A549 (cell line): ENCODE measurements at regions not wholly inside any gene's neighbourhood (a gene's known extent, or its start where the extent isn't known, plus 50 kb on each side); places are given as distances from the start of the nearest gene placed in this dataset.

Experiments
- ATAC-seq, 2 experiments: fragments of 200-7000 bp in 1 of 2; fragments of >200 bp in 1 of 2; cut with Nextera tagmentation in 1 of 2; cut with Tn5 transposase in 1 of 2; 3 replicates each; pipeline versions ENCODE4 v1.8.0 to v1.9.1; 2018 to 2020; ENCODE audit warnings: mild to moderate bottlenecking in 1 of 2, moderate library complexity in 1 of 2
- CTCF ChIA-PET: fragments of 300-600 bp; sonication (Branson Sonifier 250); formaldehyde crosslinking; extraction: SDS; loops from one replicate; lab custom pipeline; 2021; ENCODE audit warnings: antibody characterized with exemption, inconsistent platforms; lab: Yijun Ruan, JAX
- POLR2A ChIA-PET: fragments of 350-600 bp; formaldehyde crosslinking; extraction: SDS; loops from one replicate; lab custom pipeline; 2021; ENCODE audit warnings: antibody characterized with exemption, inconsistent platforms; lab: Yijun Ruan, JAX
- DNase-seq, 2 experiments: peaks; one replicate each; pipeline versions ENCODE4 v3.0.0 to v3.0.0-alpha.2; 2011 to 2016; ENCODE audit warnings: low read depth in 1 of 2, low spot score in 1 of 2
- FAIRE-seq: peaks from 2 replicates; lab custom pipeline; 2011; peaks lifted over from hg19 to GRCh38; lab: Jason Lieb, UNC
- H3K27ac ChIP-seq, 2 experiments: fragments of >200 bp; sonication (Bioruptor Twin); formaldehyde crosslinking; 3 replicates each; pipeline ENCODE4 v1.5.1; 2016 to 2017
- H3K4me1 ChIP-seq: fragments of >200 bp; sonication (Bioruptor Twin); formaldehyde crosslinking; 3 replicates; pipeline ENCODE4 v1.6.1; 2016
- H3K4me2 ChIP-seq: fragments of >200 bp; sonication (Bioruptor Twin); formaldehyde crosslinking; 3 replicates; pipeline ENCODE4 v1.6.1; 2016
- H3K4me3 ChIP-seq: fragments of >200 bp; sonication (Bioruptor Twin); formaldehyde crosslinking; 3 replicates; pipeline ENCODE4 v1.5.1; 2016
- H3K9me3 ChIP-seq: fragments of >200 bp; sonication (Bioruptor Twin); formaldehyde crosslinking; 3 replicates; pipeline ENCODE4 v1.6.1; 2016
- ATOH8 ChIP-seq: fragments of 250-450 bp; sonication (Bioruptor Pico); IDR thresholded peaks from 2 replicates; pipeline ENCODE4 v1.5.0; 2020; ENCODE audit warnings: low read depth, mild to moderate bottlenecking, moderate library complexity
- CBX2 ChIP-seq: fragments of 200-600 bp; sonication (generic); IDR thresholded peaks from 2 replicates; pipeline ENCODE4 v1.6.1; 2016; ENCODE audit warnings: low read depth, mild to moderate bottlenecking, borderline replicate concordance
- CBX8 ChIP-seq: fragments of 200-600 bp; sonication (generic); IDR thresholded peaks from 2 replicates; pipeline ENCODE4 v1.6.1; 2016
- CEBPB ChIP-seq, 2 experiments: fragments of >200 bp in 1 of 2; sonication (Bioruptor Twin) in 1 of 2; formaldehyde crosslinking in 1 of 2; IDR thresholded peaks; 2 replicates each; pipeline ENCODE4 v1.6.1; 2012 to 2016
- CHD2 ChIP-seq: fragments of 150-350 bp; IDR thresholded peaks from 2 replicates; pipeline ENCODE4 v1.6.1; 2014; ENCODE audit warnings: low read length; ENCODE audit not compliant: partially characterized antibody
- EHF ChIP-seq: fragments of 250-450 bp; sonication (Bioruptor Pico); IDR thresholded peaks from 2 replicates; pipeline ENCODE4 v1.5.0; 2020; ENCODE audit warnings: mild to moderate bottlenecking
- EHMT2 ChIP-seq: fragments of 200-600 bp; sonication (generic); IDR thresholded peaks from 2 replicates; pipeline ENCODE4 v1.6.1; 2016; ENCODE audit warnings: antibody characterized with exemption, low read depth, mild to moderate bottlenecking, moderate library complexity
- EP300 ChIP-seq, 2 experiments: fragments of >200 bp; sonication (Bioruptor Twin); formaldehyde crosslinking; IDR thresholded peaks; 2 replicates in 1 of 2; 3 replicates in 1 of 2; pipeline ENCODE4 v1.6.1; 2016 to 2017
- FOSL2 ChIP-seq, 2 experiments: fragments of 450-650 bp in 1 of 2; fragments of >200 bp in 1 of 2; sonication (Bioruptor Twin) in 1 of 2; formaldehyde crosslinking; IDR thresholded peaks; 2 replicates each; pipeline versions ENCODE4 v1.5.0 to v1.6.1; 2016 to 2020; ENCODE audit warnings: mild to moderate bottlenecking in 1 of 2, moderate library complexity in 1 of 2
- GATA3 ChIP-seq: IDR thresholded peaks from 2 replicates; pipeline ENCODE4 v1.6.1; 2012; ENCODE audit warnings: borderline replicate concordance
- HDAC2 ChIP-seq: fragments of 200-600 bp; sonication (generic); IDR thresholded peaks from 2 replicates; pipeline ENCODE4 v1.6.1; 2016
- JUN ChIP-seq, 2 experiments: fragments of >200 bp; sonication (Bioruptor Twin); formaldehyde crosslinking; IDR thresholded peaks; 2 replicates in 1 of 2; 3 replicates in 1 of 2; pipeline ENCODE4 v1.6.1; 2016 to 2017
- JUNB ChIP-seq: fragments of >200 bp; sonication (Bioruptor Twin); formaldehyde crosslinking; IDR thresholded peaks from 2 replicates; pipeline ENCODE4 v1.6.1; 2016
- MAFK ChIP-seq: fragments of 450-650 bp; IDR thresholded peaks from 2 replicates; pipeline ENCODE4 v1.6.1; 2014; ENCODE audit not compliant: partially characterized antibody
- NFE2L2 ChIP-seq: fragments of 150-350 bp; conservative IDR thresholded peaks from 2 replicates; pipeline ENCODE4 v1.6.1; 2014; ENCODE audit warnings: low read length
- PBX3 ChIP-seq: IDR thresholded peaks from 2 replicates; pipeline ENCODE4 v1.6.1; 2012
- POLR2A ChIP-seq: IDR thresholded peaks from 2 replicates; pipeline ENCODE4 v1.6.1; 2012; ENCODE audit warnings: mild to moderate bottlenecking, low read length
- RAD21 ChIP-seq, 2 experiments: fragments of >200 bp in 1 of 2; sonication (Bioruptor Twin) in 1 of 2; formaldehyde crosslinking in 1 of 2; IDR thresholded peaks in 1 of 2; conservative IDR thresholded peaks in 1 of 2; 2 replicates in 1 of 2; 3 replicates in 1 of 2; pipeline ENCODE4 v1.6.1; 2012 to 2018; ENCODE audit warnings: inconsistent platforms in 1 of 2
- RARB ChIP-seq: fragments of 250-450 bp; sonication (Bioruptor Pico); IDR thresholded peaks from 2 replicates; pipeline ENCODE4 v1.8.0; 2021; ENCODE audit warnings: mild to moderate bottlenecking, moderate library complexity
- RCOR1 ChIP-seq: fragments of 150-350 bp; IDR thresholded peaks from 2 replicates; pipeline ENCODE4 v1.6.1; 2014; ENCODE audit warnings: antibody characterized with exemption, low read length, low read depth
- USF2 ChIP-seq: fragments of 450-650 bp; IDR thresholded peaks from 2 replicates; pipeline ENCODE4 v1.6.1; 2014; ENCODE audit warnings: antibody characterized with exemption
- ZNF302 ChIP-seq: fragments of 250-450 bp; sonication (Bioruptor Pico); IDR thresholded peaks from 2 replicates; pipeline ENCODE4 v1.9.0; 2021; ENCODE audit warnings: inconsistent platforms, mild to moderate bottlenecking, moderate library complexity
- ZSCAN20 ChIP-seq: fragments of 250-450 bp; sonication (Bioruptor Pico); IDR thresholded peaks from 2 replicates; pipeline ENCODE4 v1.8.0; 2022; ENCODE audit warnings: mild to moderate bottlenecking, moderate library complexity
- WGBS: methylation state at CpG from one replicate; pipeline ENCODE4 v1.1.6; 2017; ENCODE audit errors: missing lambda C conversion rate; 5-methylcytosine and 5-hydroxymethylcytosine counted together
- TF ChIP-seq, protein P1 (sequence below): fragments of 250-450 bp; sonication (Bioruptor Pico); IDR thresholded peaks from 2 replicates; pipeline ENCODE4 v1.5.0; 2021; ENCODE audit warnings: mild to moderate bottlenecking, moderate library complexity, borderline replicate concordance
- TF ChIP-seq, protein P2 (sequence below): IDR thresholded peaks from 2 replicates; pipeline ENCODE4 v1.6.1; 2012

DNA sequence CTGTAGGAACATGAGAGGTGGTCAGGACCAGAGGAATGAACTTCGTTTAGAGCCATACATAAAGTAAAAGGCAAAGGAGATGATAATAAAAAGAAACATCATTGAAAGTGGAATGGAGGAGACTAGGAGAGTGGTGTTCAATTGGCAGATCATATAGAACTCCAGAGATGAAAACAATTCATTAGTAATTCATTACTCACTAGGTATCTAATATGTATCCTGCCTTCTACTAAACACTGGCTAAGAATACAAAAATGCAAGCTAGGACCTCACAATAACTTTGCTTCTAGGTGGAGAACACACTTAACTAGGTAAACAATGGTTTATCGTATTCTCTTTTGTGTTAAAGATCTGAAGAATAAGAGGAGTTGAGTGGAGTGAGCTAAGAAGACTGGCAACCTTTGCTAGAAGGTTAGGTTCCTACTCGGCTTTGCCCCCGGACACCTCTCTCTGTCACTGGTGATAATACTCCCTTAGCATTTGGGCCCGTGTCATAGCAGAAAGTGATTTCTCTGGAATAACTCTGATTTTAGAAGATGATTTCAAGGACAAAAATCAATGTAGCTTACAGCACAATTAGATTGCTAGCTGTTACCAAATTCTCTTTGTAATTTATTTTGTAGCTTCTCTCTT is 88.6 kb upstream of the IFNE start:
- peaks cover 100% of the 10 kb centered on the region for H3K4me1 ChIP-seq
- H3K27ac ChIP-seq: peak overlapping the region; percentile 88 to 94
- TF ChIP-seq CBX8 (no peak), HDAC2 (no peak)
- TF ChIP-seq, all 56 proteins: peak for 0
- Histone ChIP-seq H3K4me3 (peak overlapping the region; percentile 26; the same call in 2 of the 3 replicates), H3K4me2 (peak overlapping the region; percentile 95), H3K9me3 (no peaks in the 10 kb centered on the region)
- POLR2A ChIA-PET: interaction anchor here (0.7 to 3.0 kb wide), 5 partner anchors 9 to 21 kb away, joined by 3 to 20 read pairs (median 3); no protein-coding TSS in a partner anchor
- 0% methylated on average over 5 of the region's 5 CpGs for whole genome bisulfite sequencing
- CTCF ChIA-PET: interaction anchor here (1.6 to 4.3 kb wide), 3 partner anchors 12 to 218 kb away, joined by 4 to 22 read pairs (median 7); no protein-coding TSS in a partner anchor
- ATAC-seq (peak in 1 of 2 experiments; percentile 61; a peak in 3 of 6 replicates), DNase-seq (no peak), FAIRE-seq (peak; percentile 78)

DNA sequence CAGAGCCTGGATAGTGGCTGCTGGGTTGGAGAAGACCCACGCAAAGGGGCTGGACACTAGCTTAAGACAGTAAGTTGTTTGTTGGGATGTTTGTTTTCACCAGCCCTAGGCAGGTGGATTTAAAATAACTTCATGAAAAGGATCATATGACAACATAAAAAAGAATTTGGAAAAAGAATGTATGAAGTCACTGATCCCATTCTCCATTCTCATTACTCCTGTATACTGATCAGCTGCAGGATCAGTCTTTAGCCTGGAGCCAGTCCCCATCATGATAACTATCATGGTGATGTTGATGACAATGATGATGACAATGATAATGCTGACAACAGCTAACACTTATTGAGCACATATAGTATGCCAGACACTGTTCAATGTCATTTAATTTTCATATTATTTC is 92.1 kb upstream of the IFNE start:
- 100% methylated on average over 1 of the region's 1 CpG for WGBS
- Histone ChIP-seq H3K9me3 (no peaks in the 10 kb centered on the region), H3K4me2 (peak overlapping the region; percentile 96; the same call in 1 of the 3 replicates), H3K4me3 (no peak overlapping the region), H3K27ac (peak overlapping the region; percentile 14 to 75; a peak in 5 of 6 replicates), H3K4me1 (peaks cover 95% of the 10 kb centered on the region)
- ChIA-PET POLR2A (interaction anchor here (1.7 kb wide), 1 partner anchor 15 kb away, joined by 7 read pairs; no protein-coding TSS in a partner anchor), CTCF (interaction anchor here (3.1 to 4.3 kb wide), 2 partner anchors 10 to 15 kb away, joined by 14 to 22 read pairs; no protein-coding TSS in a partner anchor)
- DNase-seq (no peak), ATAC-seq (no peak), FAIRE-seq (no peak)
- TF ChIP-seq CBX2 (no peak), POLR2A (no peak), RCOR1 (no peak), EHF (CRISPR knock-in tag) (no peak), ATOH8 (no peak)
- TF ChIP-seq, protein P1, sequence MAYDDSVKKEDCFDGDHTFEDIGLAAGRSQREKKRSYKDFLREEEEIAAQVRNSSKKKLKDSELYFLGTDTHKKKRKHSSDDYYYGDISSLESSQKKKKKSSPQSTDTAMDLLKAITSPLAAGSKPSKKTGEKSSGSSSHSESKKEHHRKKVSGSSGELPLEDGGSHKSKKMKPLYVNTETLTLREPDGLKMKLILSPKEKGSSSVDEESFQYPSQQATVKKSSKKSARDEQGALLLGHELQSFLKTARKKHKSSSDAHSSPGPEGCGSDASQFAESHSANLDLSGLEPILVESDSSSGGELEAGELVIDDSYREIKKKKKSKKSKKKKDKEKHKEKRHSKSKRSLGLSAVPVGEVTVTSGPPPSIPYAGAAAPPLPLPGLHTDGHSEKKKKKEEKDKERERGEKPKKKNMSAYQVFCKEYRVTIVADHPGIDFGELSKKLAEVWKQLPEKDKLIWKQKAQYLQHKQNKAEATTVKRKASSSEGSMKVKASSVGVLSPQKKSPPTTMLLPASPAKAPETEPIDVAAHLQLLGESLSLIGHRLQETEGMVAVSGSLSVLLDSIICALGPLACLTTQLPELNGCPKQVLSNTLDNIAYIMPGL (CRISPR knock-in tag): no peak
- TF ChIP-seq, protein P2, sequence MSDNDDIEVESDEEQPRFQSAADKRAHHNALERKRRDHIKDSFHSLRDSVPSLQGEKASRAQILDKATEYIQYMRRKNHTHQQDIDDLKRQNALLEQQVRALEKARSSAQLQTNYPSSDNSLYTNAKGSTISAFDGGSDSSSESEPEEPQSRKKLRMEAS: no peak

DNA sequence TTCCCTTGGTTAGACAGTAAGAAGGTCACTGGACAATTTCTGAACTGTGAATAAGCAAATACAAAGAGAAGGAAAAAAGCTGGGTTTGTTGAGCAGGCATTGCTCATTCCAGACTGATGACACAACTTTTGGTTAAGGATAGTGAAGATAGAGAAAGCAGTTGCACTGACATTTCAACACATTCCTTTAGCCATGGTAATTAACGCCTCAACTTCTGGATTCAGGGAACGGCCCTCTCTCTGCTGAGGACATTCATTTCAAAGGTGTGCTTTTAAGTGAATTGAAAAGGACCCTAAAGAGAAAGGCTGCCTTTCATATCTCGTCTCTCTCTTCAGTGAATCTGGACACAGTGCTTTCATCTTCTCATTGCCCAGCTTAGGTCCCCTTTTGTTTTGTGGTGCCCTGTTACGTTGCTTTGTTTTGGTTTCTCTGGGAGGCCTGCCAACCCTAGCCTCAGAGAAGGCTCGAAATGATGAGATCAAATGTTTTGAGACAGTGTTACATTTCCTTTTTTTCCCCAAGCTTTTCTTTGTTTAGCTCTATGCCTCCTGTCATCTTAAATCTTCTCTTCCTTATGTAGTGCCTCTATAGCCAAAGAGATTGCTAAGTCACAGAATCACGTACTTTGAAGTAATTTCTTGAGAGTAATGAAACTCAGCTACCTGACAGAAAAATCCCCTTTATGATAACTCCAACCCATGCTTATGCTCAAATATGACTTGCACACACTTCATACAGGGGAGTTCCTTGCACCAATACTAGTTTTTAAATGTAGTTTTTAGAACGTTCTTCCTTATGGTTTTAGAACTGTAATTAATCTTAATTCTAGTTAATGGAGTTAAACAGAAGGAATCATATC is 94.4 kb upstream of the IFNE start:
- Histone ChIP-seq H3K9me3 (no peaks in the 10 kb centered on the region), H3K27ac (peak overlapping the region; percentile 85 to 93), H3K4me2 (peak overlapping the region; percentile 96), H3K4me3 (peak overlapping the region; percentile 25; the same call in 2 of the 3 replicates), H3K4me1 (peaks cover 86% of the 10 kb centered on the region)
- peak; percentile 70 for ATAC-seq
- 3% methylated on average over 6 of the region's 7 CpGs for WGBS
- DNase-seq: peak in 1 of 2 experiments; percentile 80
- CTCF ChIA-PET: interaction anchor here (0.6 to 1.4 kb wide), 6 partner anchors 9 to 214 kb away, joined by 3 to 6 read pairs (median 4); no protein-coding TSS in a partner anchor
- POLR2A ChIA-PET: interaction anchor here (0.6 to 5.5 kb wide), 15 partner anchors 9 to 226 kb away, joined by 3 to 31 read pairs (median 6); partner anchors contain the start of gene MTAP
- peak; percentile 98 for FAIRE-seq
- TF ChIP-seq USF2 (no peak), ZNF302 (CRISPR knock-in tag) (no peak), EHMT2 (no peak), JUN (IDR thresholded peaks at IDR 0.05) (peak; percentile 50 to 71; a peak in 3 of 5 replicates), RCOR1 (no peak), FOSL2 (IDR thresholded peaks at IDR 0.05) (no peak), FOSL2 (CRISPR knock-in tag; IDR thresholded peaks at IDR 0.05) (peak; percentile 81), EP300 (IDR thresholded peaks at IDR 0.05) (peak; percentile 32 to 62; a peak in 2 of 5 replicates), MAFK (peak; percentile 61), CEBPB (IDR thresholded peaks at IDR 0.05) (peak; percentile 72 to 83), CHD2 (peak; percentile 38), RAD21 (conservative IDR thresholded peaks at IDR 0.05 in 1 of 2, IDR thresholded peaks at IDR 0.05 in 1 of 2) (peak in 1 of 2 experiments; percentile 1; a peak in 1 of 5 replicates), JUNB (peak; percentile 67; the same call in 1 of the 2 replicates), RARB (0 out of 2 replicates have a peak, but pooled peaks have one; percentile 21), NFE2L2 (no peak), GATA3 (peak; percentile 68; the same call in 1 of the 2 replicates), PBX3 (0 out of 2 replicates have a peak, but pooled peaks have one; percentile 10), ZSCAN20 (CRISPR knock-in tag) (no peak)
- TF ChIP-seq, protein P2: peak; percentile 41; the same call in 1 of the 2 replicates
